ENCODE measurements at regions not wholly inside any gene's neighbourhood (a gene's known extent, or its start where the extent isn't known, plus 50 kb on each side); places are given as distances from the start of the nearest gene placed in this dataset.

GRCh38 chr12:46558677-46559076, 186.1 kb upstream of the SLC38A2 start:
- POLR2A ChIA-PET: no interaction called here
- CTCF ChIA-PET: no interaction called here
- DNase-seq (ENCODE audit: extremely low spot score): no peak
- TF ChIP-seq PKNOX1 (IDR thresholded peaks at IDR 0.05) (no peak), ARNT (IDR thresholded peaks at IDR 0.05) (no peak), FOXK2 (IDR thresholded peaks at IDR 0.05) (no peak), SUZ12 (IDR thresholded peaks at IDR 0.05) (no peak), FOXA1 (IDR thresholded peaks at IDR 0.05) (no peak), ELF4 (IDR thresholded peaks at IDR 0.05) (no peak), SP1 (IDR thresholded peaks at IDR 0.05) (no peak), HDGF (IDR thresholded peaks at IDR 0.05; ENCODE audit: borderline replicate concordance) (no peak), TARDBP (IDR thresholded peaks at IDR 0.05) (no peak), FOXM1 (IDR thresholded peaks at IDR 0.05; ENCODE audit: borderline replicate concordance) (no peak), BHLHE40 (IDR thresholded peaks at IDR 0.05; ENCODE audit: borderline replicate concordance) (no peak), ZNF384 (IDR thresholded peaks at IDR 0.05) (no peak)

- no peak for DNase-seq (ENCODE audit: extremely low spot score)
- no peak for TF ChIP-seq ZNF384 (IDR thresholded peaks at IDR 0.05)
- TF ChIP-seq LEF1 (IDR thresholded peaks at IDR 0.05; ENCODE audit: borderline replicate concordance): no peak
- TF ChIP-seq SUZ12 (IDR thresholded peaks at IDR 0.05): no peak
- TF ChIP-seq BHLHE40 (IDR thresholded peaks at IDR 0.05; ENCODE audit: borderline replicate concordance): no peak
- TF ChIP-seq FOXM1 (IDR thresholded peaks at IDR 0.05; ENCODE audit: borderline replicate concordance): no peak
- no peak for TF ChIP-seq PKNOX1 (IDR thresholded peaks at IDR 0.05)
- TF ChIP-seq HDGF (IDR thresholded peaks at IDR 0.05; ENCODE audit: borderline replicate concordance): no peak
- TF ChIP-seq ELF4 (IDR thresholded peaks at IDR 0.05): no peak
- no peak for TF ChIP-seq NFRKB (IDR thresholded peaks at IDR 0.05)
- TF ChIP-seq CTBP1 (IDR thresholded peaks at IDR 0.05; ENCODE audit: borderline replicate concordance): no peak
- TF ChIP-seq FOXK2 (IDR thresholded peaks at IDR 0.05): no peak
- no peak for TF ChIP-seq TARDBP (IDR thresholded peaks at IDR 0.05)
- TF ChIP-seq FOXA1 (IDR thresholded peaks at IDR 0.05): no peak
- no peak for TF ChIP-seq SP1 (IDR thresholded peaks at IDR 0.05)
- CTCF ChIA-PET: no interaction called here
- POLR2A ChIA-PET: no interaction called here
These were observed 185.2 kb upstream of the SLC38A2 start for GRCh38 chr12:46557539-46558373.

- DNase-seq (ENCODE audit: extremely low spot score): no peak
- CTCF ChIA-PET: no interaction called here
These were observed 184.4 kb upstream of the SLC38A2 start for GRCh38 chr12:46556819-46557524.

GRCh38 chr12:46556105-46556559, 183.6 kb upstream of the SLC38A2 start:
- DNase-seq (ENCODE audit: extremely low spot score): no peak
- POLR2A ChIA-PET: interaction anchor here (1.4 kb wide), 1 partner anchor 185 kb away, joined by 5 read pairs; no protein-coding TSS in a partner anchor
- CTCF ChIA-PET: interaction anchor here (0.6 kb wide), 1 partner anchor 35 kb away, joined by 3 read pairs; no protein-coding TSS in a partner anchor
- no peak for TF ChIP-seq L3MBTL2 (conservative IDR thresholded peaks at IDR 0.05)
- TF ChIP-seq ELF4 (IDR thresholded peaks at IDR 0.05): no peak
- TF ChIP-seq LEF1 (IDR thresholded peaks at IDR 0.05; ENCODE audit: borderline replicate concordance): no peak
- TF ChIP-seq CTBP1 (IDR thresholded peaks at IDR 0.05; ENCODE audit: borderline replicate concordance): no peak
- TF ChIP-seq SP1 (IDR thresholded peaks at IDR 0.05): no peak
- TF ChIP-seq PKNOX1 (IDR thresholded peaks at IDR 0.05): no peak
- no peak for TF ChIP-seq FOXK2 (IDR thresholded peaks at IDR 0.05)
- TF ChIP-seq FOXM1 (IDR thresholded peaks at IDR 0.05; ENCODE audit: borderline replicate concordance): no peak
- no peak for TF ChIP-seq TARDBP (IDR thresholded peaks at IDR 0.05)
- TF ChIP-seq NFRKB (IDR thresholded peaks at IDR 0.05): no peak
- no peak for TF ChIP-seq ZNF384 (IDR thresholded peaks at IDR 0.05)

More at GRCh38 chr12:46556819-46557524, 184.4 kb upstream of the SLC38A2 start:
- POLR2A ChIA-PET: interaction anchor here (1.4 kb wide), 1 partner anchor 186 kb away, joined by 5 read pairs; no protein-coding TSS in a partner anchor
- no peak for TF ChIP-seq ZNF384 (IDR thresholded peaks at IDR 0.05)
- no peak for TF ChIP-seq LEF1 (IDR thresholded peaks at IDR 0.05; ENCODE audit: borderline replicate concordance)
- TF ChIP-seq SP1 (IDR thresholded peaks at IDR 0.05): no peak
- no peak for TF ChIP-seq FOXK2 (IDR thresholded peaks at IDR 0.05)
- no peak for TF ChIP-seq FOXM1 (IDR thresholded peaks at IDR 0.05; ENCODE audit: borderline replicate concordance)
- TF ChIP-seq L3MBTL2 (conservative IDR thresholded peaks at IDR 0.05): no peak

- ChIA-PET CTCF (interaction anchor here (0.6 kb wide), 1 partner anchor 36 kb away, joined by 3 read pairs; no protein-coding TSS in a partner anchor), POLR2A (interaction anchor here (1.4 kb wide), 1 partner anchor 184 kb away, joined by 5 read pairs; no protein-coding TSS in a partner anchor)
- TF ChIP-seq CTBP1 (IDR thresholded peaks at IDR 0.05; ENCODE audit: borderline replicate concordance) (no peak), L3MBTL2 (conservative IDR thresholded peaks at IDR 0.05) (no peak), LEF1 (IDR thresholded peaks at IDR 0.05; ENCODE audit: borderline replicate concordance) (no peak), SP1 (IDR thresholded peaks at IDR 0.05) (no peak), ELF4 (IDR thresholded peaks at IDR 0.05) (no peak), ZNF384 (IDR thresholded peaks at IDR 0.05) (no peak), TARDBP (IDR thresholded peaks at IDR 0.05) (no peak), FOXA1 (IDR thresholded peaks at IDR 0.05) (no peak), ARNT (IDR thresholded peaks at IDR 0.05) (no peak)
- no peak for DNase-seq (ENCODE audit: extremely low spot score)
These were observed 182.9 kb upstream of the SLC38A2 start for GRCh38 chr12:46555406-46555852.

Data from HEK293T (cell line).